ENCODE measurements at regions not wholly inside any gene's neighbourhood (a gene's known extent, or its start where the extent isn't known, plus 50 kb on each side); places are given as distances from the start of the nearest gene placed in this dataset.
"Not testable (repeated sequence)": the region's sequence is repeated elsewhere in the genome, so short reads cannot be mapped to it uniquely, and the experiment has no call there.

DNA sequence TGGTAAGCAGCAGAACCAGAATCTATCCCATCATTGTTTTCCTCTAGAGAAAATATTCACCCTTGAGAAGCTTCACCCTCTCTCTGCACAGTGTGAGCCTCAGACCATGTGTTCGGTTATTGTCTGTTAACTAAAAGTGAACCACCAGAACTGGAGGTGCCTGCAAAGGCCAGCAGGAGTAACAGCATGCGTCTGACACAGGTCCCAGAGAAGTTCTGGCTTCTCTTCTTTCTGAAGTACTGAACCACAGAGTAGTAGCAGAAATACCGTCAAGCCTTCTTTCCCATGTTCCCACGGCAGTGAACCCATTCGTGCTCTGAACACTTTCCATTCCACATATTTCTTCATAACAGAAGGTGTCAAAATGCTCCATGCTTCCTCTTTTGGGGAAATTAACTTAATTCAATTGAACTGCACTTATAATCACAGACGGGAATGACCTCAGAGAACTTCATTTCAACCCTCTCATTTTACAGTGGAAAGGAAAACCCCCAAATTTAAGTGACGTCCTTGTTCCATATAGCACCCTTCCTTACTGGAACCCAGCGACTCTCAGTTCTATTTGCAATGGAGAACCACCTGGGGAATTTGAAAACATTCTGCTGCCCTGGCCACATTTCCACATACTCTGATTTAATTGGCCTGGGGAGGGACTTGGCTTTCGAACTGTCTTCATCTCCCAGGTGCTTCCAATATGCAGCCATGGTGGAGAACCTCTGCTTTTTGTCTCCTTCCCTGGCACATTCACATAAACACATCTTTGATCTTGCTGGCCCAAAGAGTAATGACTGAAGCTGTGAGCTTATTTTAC lies 519.1 kb downstream of the RNF144A start:
- FAIRE-seq, result no peak

DNA sequence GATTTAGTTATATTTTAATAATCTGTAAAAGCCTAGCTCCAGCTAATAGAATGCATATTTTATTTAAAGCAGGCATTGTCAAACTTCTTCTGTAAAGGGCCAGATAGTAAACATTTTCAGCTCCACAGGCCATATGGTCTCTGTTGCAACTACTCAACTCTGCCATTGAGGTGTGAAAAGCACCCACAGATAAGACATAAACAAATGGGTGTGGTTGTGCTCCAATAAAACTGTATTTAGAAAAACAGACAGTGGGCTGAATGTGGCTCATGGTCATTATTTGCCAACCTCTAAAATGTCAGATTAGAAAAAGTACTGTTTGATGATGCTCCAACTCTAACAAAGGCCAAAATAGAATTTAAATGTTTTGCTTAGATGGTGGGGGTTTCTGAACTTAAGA lies 519.9 kb downstream of the RNF144A start:
- no peak for FAIRE-seq

DNA sequence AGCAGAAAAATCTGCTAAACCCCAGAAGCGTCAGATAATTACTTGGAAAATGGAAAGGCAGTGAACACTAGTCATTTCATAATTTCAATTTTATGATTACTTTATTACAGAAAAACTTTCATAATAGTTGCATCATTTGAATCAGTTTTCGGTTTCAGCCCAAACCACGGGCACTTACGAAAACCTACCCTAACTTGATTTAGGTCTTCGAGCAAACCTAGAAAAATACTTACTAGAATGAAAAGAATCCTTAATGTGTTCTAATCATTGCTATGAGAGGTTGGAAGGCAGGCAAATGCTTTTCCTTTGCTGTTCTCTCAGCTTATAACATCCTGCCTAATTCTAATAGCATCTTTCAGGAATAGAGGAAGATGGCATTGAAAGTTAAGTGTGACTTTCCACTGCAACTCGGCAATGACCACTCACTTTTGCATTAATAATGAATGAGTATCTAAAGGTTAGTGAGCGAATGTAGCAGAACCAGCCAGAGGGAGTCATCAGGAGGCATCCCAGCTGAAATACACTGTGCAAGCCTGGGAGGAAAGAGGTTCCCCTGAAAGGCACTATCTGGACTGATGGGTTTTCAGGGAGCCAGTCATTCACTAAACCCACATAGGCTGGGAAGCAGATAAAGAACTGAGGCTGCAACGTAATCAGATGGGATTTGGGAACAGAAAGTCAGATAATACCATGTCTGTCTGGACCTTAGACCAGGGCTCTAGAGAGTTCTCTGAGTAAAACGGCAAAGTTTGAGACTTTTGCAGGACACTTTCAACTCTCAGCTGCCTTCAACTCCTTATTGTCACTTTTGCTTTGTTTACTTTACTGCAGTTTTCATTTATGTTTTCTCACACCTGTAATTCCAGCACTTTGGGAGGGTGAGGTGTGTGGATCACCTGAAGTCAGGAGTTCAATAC lies 520.8 kb downstream of the RNF144A start:
- no peak for FAIRE-seq

GRCh38 chr2:7438855-7439254 lies 521.6 kb downstream of the RNF144A start:
- no peak for FAIRE-seq

- no peak for FAIRE-seq
These were observed 523.8 kb downstream of the RNF144A start for GRCh38 chr2:7440977-7441376.

DNA sequence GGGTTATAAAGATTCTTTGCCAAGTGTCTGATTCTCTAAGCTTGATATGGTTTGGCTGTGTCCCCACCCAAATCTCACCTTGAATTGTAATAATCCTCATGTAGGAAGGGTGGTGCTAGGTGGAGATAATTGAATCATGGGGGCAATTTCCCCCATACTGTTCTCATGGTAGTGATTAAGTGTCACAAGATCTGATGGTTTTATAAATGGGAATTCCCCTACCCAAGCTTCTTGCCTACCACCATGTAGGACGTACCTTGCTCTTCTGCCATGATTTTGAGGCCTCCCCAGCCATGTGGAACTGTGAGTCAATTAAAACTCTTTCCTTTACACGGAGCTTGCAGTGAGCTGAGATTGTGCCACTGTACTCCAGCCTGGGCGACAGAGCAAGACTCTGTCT lies 524.6 kb downstream of the RNF144A start:
- not testable (repeated sequence) for FAIRE-seq

GRCh38 chr2:7444626-7445025 lies 527.4 kb downstream of the RNF144A start:
- no peak for FAIRE-seq

DNA sequence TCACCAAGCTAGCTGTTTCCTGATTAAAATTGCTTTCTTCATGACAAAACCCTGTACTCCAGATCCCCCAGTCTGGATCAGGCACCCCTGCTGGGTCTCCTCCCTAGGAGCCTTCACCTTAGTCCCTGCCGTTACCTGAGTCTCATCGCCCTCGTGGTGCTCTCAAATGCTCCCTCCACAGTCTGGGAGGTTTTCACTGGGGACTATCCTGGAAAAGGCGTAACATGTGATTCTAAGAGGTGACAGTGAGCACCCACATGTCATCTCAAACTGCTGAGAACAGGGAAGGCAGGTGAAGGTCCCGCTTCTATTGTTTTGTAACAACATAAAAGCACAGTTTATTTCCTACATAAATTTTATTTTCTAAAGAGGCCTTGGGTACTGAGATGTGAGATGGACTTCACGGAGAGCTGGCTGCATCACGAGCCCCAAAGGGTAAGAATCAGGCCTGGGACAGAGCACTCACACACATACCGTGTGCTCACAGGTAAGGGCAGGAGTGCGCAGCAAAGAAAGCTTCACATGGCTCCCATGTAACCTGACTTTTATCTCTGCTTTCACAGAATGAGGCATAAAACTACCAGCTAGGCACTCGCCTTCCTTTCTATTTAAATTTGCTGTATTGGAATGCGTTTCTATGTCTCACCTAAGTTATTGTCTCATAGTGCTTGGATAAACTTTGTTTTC lies 531.5 kb downstream of the RNF144A start:
- no peak for FAIRE-seq

- FAIRE-seq, result no peak
These were observed 532.1 kb downstream of the RNF144A start for GRCh38 chr2:7449298-7449697.

- FAIRE-seq, result no peak
These were observed 533.1 kb downstream of the RNF144A start for GRCh38 chr2:7450188-7450832.

DNA sequence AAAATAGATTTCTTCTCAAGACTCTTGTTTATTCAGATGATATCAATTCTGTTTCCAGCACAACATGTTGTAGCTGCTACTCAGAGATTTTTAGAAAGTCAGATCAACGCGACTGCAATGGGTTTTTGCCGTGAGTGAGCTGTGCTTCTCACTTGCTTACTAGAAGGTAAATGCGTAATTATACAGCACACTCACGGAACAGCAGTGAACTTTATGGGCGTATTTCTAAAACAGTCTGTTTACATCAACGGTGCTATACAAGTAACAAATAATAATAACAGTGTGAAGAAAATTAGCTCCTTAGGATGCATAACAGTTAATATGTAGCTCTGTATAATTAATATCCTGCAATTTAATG lies 533.6 kb downstream of the RNF144A start:
- FAIRE-seq, result no peak

DNA sequence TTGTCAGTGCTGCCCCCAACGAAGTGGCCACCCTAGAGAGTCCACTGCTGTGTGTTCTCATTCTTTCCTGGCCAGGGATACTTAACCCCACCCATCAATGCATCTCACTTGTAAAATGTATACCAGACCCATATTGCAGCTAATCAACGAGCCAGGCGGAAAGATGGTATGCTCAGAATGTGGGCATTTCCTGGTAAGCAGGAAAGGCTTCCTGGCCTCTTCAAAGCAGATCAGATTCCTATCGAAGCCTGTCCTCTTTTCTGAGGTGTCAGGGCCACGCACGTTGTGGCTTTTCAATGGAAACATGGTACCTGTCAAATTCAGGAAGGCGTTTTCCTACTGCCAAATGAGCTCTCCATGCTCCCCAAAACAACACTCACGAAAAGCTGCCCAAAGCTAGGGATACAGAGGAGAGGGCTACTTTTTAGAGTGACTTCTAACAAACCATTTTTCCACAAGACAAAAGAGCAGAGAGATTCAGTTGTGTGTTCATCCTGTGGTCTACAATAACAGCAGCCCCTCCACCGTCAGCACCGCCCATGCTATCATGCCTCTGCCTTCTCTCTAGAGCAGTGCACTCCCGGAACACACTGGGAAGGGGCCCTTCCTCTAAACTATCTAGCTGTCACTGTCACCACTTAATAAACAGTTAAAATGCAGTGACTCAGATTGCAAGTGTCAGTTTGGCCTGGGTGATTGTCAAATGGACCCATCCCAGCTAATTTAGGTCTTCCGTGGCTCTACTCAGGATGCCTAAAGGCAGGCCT lies 535.1 kb downstream of the RNF144A start:
- no peak for FAIRE-seq

GRCh38 chr2:7454592-7454991 lies 537.4 kb downstream of the RNF144A start:
- FAIRE-seq, result no peak

DNA sequence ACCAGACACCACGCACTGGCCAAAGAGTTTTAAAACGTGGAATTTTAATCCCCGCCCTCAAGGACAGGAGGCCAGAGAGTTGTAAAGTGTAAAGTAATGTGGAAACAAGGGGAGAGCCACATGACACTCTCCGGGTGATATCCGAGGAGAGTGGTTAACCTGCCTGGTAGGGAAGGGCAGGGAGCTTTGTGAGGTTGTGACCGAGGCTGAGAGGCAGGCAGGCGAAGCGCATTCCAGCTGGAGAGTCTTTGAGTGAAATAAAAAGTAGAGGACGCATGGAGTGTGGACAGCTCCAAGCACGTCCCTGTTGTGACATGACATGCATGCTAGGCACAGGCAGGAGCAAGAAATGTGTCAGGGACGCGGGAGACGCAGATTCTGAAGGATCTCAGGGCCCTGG lies 539.5 kb downstream of the RNF144A start:
- FAIRE-seq, result no peak

DNA sequence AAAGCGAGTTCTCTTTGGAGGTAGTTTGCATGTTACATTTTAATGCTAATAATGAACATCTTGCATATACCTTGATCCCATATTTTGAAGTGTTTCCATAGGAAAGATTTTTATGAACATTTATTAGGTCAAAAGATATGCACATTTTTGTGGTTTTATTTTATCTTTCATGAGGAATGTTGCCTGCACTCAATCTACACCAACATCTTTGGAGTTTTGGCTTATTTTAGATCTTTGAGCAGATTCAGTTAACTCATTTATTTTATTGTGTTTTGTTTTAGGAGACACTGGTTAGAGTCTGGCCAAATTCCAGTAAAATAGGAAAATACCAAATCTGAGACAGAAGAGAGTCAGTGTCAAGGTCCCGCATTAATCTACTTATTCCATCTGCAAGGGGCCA lies 540.9 kb downstream of the RNF144A start:
- no peak for FAIRE-seq

DNA sequence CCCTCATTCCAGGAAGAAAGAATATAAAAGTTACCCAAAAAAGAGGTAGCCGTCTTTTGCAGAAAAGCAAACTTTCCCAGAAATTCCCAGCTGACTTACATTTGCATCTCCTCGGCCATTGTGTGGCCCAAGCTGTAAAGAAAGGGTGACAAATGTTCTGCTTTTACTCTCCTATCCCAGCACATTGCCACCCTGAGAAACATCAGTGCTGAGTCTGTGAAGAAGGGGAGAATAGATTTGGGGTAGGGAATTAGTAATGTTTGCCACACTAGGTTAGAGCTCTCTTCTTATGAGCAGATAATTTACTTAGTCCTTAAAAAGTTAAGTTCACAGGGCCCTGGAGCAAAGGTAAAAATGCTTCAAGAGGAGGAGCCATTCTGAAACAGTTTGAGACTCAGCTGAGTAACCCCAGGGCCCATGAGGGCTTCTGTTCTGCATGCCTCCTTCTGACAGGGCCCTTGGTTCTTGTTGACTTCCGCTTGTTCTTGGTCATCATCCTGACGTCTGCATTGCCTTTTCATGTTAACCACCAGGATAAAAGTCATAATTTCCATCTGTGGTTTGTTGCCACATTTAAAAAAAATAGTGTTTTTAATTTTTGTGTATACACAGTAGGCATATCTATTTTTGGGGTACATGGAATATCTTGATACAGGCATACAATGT lies 550.7 kb downstream of the RNF144A start:
- FAIRE-seq, result no peak

- no peak for FAIRE-seq
These were observed 551.2 kb downstream of the RNF144A start for GRCh38 chr2:7468448-7468828.

GRCh38 chr2:7468955-7469354 lies 551.7 kb downstream of the RNF144A start:
- FAIRE-seq, result no peak

GRCh38 chr2:7471185-7471584 lies 554.0 kb downstream of the RNF144A start:
- FAIRE-seq, result no peak

- FAIRE-seq, result no peak
These were observed 555.3 kb downstream of the RNF144A start for GRCh38 chr2:7472465-7472864.

- FAIRE-seq, result no peak
These were observed 556.0 kb downstream of the RNF144A start for GRCh38 chr2:7473135-7473771.
